ENCODE measurements at regions not wholly inside any gene's neighbourhood (a gene's known extent, or its start where the extent isn't known, plus 50 kb on each side); places are given as distances from the start of the nearest gene placed in this dataset.

DNA sequence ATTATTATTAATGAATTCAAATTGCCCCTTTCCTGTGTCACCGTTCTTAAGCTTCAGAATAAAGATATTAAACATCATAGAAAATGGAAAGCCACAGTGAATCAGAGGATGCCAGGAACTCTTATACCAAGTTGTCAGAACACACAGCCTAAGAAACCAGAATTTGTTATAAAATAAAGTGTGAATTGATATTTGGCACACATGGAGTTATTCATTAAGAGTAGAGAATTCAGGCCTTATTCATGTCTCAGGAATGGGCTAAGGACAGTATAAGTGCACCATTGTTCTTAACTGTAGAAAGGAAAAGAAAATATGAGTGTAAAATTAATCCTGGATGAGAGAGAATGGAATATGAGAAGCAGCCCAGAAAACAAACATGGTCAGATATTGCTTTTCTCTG is 86.7 kb upstream of the ATP8B1 start:
- TF ChIP-seq, protein P1, sequence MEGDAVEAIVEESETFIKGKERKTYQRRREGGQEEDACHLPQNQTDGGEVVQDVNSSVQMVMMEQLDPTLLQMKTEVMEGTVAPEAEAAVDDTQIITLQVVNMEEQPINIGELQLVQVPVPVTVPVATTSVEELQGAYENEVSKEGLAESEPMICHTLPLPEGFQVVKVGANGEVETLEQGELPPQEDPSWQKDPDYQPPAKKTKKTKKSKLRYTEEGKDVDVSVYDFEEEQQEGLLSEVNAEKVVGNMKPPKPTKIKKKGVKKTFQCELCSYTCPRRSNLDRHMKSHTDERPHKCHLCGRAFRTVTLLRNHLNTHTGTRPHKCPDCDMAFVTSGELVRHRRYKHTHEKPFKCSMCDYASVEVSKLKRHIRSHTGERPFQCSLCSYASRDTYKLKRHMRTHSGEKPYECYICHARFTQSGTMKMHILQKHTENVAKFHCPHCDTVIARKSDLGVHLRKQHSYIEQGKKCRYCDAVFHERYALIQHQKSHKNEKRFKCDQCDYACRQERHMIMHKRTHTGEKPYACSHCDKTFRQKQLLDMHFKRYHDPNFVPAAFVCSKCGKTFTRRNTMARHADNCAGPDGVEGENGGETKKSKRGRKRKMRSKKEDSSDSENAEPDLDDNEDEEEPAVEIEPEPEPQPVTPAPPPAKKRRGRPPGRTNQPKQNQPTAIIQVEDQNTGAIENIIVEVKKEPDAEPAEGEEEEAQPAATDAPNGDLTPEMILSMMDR (IDR thresholded peaks at IDR 0.05): no peak
- no peak for TF ChIP-seq POLR2A (IDR thresholded peaks at IDR 0.05)

All from sigmoid colon (tissue), 3 donors.